HL-60 (cell line): ENCODE measurements at regions not wholly inside any gene's neighbourhood (a gene's known extent, or its start where the extent isn't known, plus 50 kb on each side); places are given as distances from the start of the nearest gene placed in this dataset.

Source experiments
- DNase-seq, 2 experiments: peaks; one replicate each; pipeline ENCODE4 v3.0.0-alpha.2; 2010 to 2020; ENCODE audit warnings: low read depth in 1 of 2, low spot score in 1 of 2
- H3K27ac ChIP-seq: fragments of 250-450 bp; sonication (Bioruptor Pico); replicated peaks from 2 replicates; pipeline ENCODE4 v1.5.1; 2020; ENCODE audit warnings: mild to moderate bottlenecking, moderate library complexity
- H3K27me3 ChIP-seq: fragments of 250-450 bp; sonication (Bioruptor Pico); 2 replicates; pipeline ENCODE4 v1.5.1; 2021; ENCODE audit warnings: mild to moderate bottlenecking, moderate library complexity; ENCODE audit not compliant: insufficient read depth, poor library complexity, severe bottlenecking
- H3K4me3 ChIP-seq: replicated peaks from 2 replicates; pipeline ENCODE4 v1.5.1; 2011; ENCODE audit warnings: mild to moderate bottlenecking, control low read depth, low read length; ENCODE audit not compliant: insufficient read depth
- GABPA ChIP-seq: IDR thresholded peaks from 2 replicates; pipeline ENCODE4 v1.6.1; 2012; ENCODE audit warnings: low read depth
- POLR2AphosphoS5 ChIP-seq: IDR thresholded peaks from 2 replicates; pipeline ENCODE4 v1.6.1; 2012; ENCODE audit warnings: low read depth
- SPI1 ChIP-seq: IDR thresholded peaks from 2 replicates; pipeline ENCODE4 v1.6.1; 2012; ENCODE audit warnings: low read depth, mild to moderate bottlenecking, borderline replicate concordance
- TF ChIP-seq, protein P1 (sequence below): IDR thresholded peaks from one replicate; pipeline ENCODE4 v1.5.1; 2011; ENCODE audit warnings: low read length, control low read depth, inconsistent platforms; ENCODE audit not compliant: insufficient read depth
- TF ChIP-seq, protein P2 (sequence below): IDR thresholded peaks from 2 replicates; pipeline ENCODE4 v1.6.1; 2012; ENCODE audit warnings: low read depth; ENCODE audit not compliant: insufficient replicate concordance

DNA sequence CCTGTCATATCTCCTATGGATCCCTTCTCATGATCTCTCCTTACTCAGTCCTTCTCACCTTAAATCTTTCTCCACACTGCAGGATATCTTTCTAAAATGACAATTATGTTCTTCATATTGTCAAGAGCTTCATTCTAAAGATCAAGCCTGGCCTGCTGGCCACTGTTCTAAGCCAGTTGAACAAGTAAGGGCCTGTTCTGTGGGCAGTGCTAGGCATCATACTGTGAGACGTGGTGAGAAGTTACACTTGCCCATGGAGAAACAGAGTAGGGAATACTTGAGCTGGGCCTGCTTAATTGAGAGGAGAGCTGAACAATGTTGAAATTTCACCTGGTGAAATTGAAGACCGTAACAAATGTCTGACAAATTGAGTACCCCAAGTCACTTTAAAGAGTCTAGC, 184.1 kb upstream of the RASGRP1 start:
- no peak for DNase-seq

DNA sequence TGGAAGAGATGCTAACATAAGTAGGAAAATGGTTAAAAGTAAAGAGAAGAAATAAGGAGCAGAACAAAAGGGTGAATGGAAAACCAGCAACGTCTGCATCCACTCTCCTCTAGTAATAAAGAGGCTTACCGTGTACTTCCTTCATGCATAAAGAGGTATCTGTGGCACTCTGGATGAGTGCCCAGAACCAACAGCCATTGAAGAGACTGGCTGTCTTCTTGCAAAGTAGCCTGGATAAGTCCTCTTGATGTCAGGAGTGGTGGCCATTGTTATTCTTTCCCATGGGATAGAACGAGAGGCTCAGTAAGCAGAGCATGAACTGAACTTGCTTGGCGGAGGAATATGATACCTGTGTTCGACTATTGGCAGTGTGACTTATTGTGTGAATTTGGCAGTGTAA, 186.2 kb upstream of the RASGRP1 start:
- H3K27me3 ChIP-seq = no peaks in the 10 kb centered on the region
- no peak overlapping the region for H3K4me3 ChIP-seq
- TF ChIP-seq, protein P1, sequence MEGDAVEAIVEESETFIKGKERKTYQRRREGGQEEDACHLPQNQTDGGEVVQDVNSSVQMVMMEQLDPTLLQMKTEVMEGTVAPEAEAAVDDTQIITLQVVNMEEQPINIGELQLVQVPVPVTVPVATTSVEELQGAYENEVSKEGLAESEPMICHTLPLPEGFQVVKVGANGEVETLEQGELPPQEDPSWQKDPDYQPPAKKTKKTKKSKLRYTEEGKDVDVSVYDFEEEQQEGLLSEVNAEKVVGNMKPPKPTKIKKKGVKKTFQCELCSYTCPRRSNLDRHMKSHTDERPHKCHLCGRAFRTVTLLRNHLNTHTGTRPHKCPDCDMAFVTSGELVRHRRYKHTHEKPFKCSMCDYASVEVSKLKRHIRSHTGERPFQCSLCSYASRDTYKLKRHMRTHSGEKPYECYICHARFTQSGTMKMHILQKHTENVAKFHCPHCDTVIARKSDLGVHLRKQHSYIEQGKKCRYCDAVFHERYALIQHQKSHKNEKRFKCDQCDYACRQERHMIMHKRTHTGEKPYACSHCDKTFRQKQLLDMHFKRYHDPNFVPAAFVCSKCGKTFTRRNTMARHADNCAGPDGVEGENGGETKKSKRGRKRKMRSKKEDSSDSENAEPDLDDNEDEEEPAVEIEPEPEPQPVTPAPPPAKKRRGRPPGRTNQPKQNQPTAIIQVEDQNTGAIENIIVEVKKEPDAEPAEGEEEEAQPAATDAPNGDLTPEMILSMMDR = no peak
- TF ChIP-seq, protein P2, sequence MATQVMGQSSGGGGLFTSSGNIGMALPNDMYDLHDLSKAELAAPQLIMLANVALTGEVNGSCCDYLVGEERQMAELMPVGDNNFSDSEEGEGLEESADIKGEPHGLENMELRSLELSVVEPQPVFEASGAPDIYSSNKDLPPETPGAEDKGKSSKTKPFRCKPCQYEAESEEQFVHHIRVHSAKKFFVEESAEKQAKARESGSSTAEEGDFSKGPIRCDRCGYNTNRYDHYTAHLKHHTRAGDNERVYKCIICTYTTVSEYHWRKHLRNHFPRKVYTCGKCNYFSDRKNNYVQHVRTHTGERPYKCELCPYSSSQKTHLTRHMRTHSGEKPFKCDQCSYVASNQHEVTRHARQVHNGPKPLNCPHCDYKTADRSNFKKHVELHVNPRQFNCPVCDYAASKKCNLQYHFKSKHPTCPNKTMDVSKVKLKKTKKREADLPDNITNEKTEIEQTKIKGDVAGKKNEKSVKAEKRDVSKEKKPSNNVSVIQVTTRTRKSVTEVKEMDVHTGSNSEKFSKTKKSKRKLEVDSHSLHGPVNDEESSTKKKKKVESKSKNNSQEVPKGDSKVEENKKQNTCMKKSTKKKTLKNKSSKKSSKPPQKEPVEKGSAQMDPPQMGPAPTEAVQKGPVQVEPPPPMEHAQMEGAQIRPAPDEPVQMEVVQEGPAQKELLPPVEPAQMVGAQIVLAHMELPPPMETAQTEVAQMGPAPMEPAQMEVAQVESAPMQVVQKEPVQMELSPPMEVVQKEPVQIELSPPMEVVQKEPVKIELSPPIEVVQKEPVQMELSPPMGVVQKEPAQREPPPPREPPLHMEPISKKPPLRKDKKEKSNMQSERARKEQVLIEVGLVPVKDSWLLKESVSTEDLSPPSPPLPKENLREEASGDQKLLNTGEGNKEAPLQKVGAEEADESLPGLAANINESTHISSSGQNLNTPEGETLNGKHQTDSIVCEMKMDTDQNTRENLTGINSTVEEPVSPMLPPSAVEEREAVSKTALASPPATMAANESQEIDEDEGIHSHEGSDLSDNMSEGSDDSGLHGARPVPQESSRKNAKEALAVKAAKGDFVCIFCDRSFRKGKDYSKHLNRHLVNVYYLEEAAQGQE = no peak
- no peak for TF ChIP-seq POLR2AphosphoS5
- TF ChIP-seq GABPA = no peak
- no peak for TF ChIP-seq SPI1
- no peak overlapping the region for H3K27ac ChIP-seq
- no peak for DNase-seq

More for the DNA sequence above, 184.1 kb upstream of the RASGRP1 start:
- Histone ChIP-seq H3K27ac (no peak overlapping the region), H3K4me3 (no peak overlapping the region), H3K27me3 (no peaks in the 10 kb centered on the region)
- TF ChIP-seq SPI1 (no peak), POLR2AphosphoS5 (no peak), GABPA (no peak)
- TF ChIP-seq, protein P2 = no peak
- TF ChIP-seq, protein P1 = no peak

DNA sequence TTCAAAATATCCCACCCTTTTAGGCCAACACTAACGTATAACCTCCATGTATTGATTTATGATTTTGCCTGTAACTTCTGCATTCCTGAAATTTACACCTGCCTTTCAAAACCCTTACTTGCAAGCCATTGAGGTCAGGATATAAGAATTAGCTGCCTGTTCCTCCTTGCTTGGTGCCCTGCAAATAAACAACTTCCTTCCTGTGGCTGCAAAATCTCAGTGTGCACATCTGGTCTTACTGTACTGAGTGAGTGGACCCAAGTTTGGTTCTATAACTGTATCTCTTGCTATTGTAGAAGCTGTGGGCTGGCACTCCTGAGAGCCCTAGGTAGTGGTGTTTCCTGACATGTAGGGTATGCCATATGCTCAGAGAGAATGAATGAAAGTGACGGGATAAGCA, 191.1 kb upstream of the RASGRP1 start:
- TF ChIP-seq, protein P2 = no peak
- TF ChIP-seq SPI1 (no peak), POLR2AphosphoS5 (no peak), GABPA (no peak)
- TF ChIP-seq, protein P1 = no peak
- Histone ChIP-seq H3K4me3 (no peak overlapping the region), H3K27me3 (no peaks in the 10 kb centered on the region), H3K27ac (no peak overlapping the region)
- no peak for DNase-seq
